DOHH2 (cell line): ENCODE measurements at regions not wholly inside any gene's neighbourhood (a gene's known extent, or its start where the extent isn't known, plus 50 kb on each side); places are given as distances from the start of the nearest gene placed in this dataset.

ENCODE experiments used
- H3F3A ChIP-seq: fragments of 200-600 bp; sonication (generic), shearing (Covaris generic); 2 replicates; pipeline ENCODE4 v1.6.0; 2016; ENCODE audit warnings: antibody characterized with exemption, mild to moderate bottlenecking; ENCODE audit not compliant: control insufficient read depth, insufficient read depth
- H3K27ac ChIP-seq: fragments of 200-600 bp; sonication (generic); 2 replicates; pipeline ENCODE4 v1.5.1; 2014; ENCODE audit warnings: low read depth, mild to moderate bottlenecking, low read length, moderate library complexity
- H3K27me3 ChIP-seq: fragments of 200-600 bp; sonication (generic); 2 replicates; pipeline ENCODE4 v1.6.1; 2014; ENCODE audit warnings: mild to moderate bottlenecking, low read length, mixed read lengths; ENCODE audit not compliant: control insufficient read depth
- H3K36me3 ChIP-seq: fragments of 200-600 bp; sonication (generic); 2 replicates; pipeline ENCODE4 v1.6.1; 2014; ENCODE audit warnings: mild to moderate bottlenecking, low read length, moderate library complexity, mixed read lengths; ENCODE audit not compliant: control insufficient read depth
- H3K4me1 ChIP-seq: fragments of 200-600 bp; sonication (generic); 2 replicates; pipeline ENCODE4 v1.6.1; 2014; ENCODE audit warnings: mild to moderate bottlenecking, low read length, mixed read lengths; ENCODE audit not compliant: control insufficient read depth
- H3K4me2 ChIP-seq: fragments of 200-600 bp; sonication (generic); 2 replicates; pipeline ENCODE4 v1.6.0; 2014; ENCODE audit warnings: mild to moderate bottlenecking, low read length, moderate library complexity
- H3K4me3 ChIP-seq: fragments of 200-600 bp; sonication (generic); 2 replicates; pipeline ENCODE4 v1.5.1; 2014; ENCODE audit warnings: mild to moderate bottlenecking, low read length, mixed read lengths
- H3K79me2 ChIP-seq: fragments of 200-600 bp; sonication (generic); 2 replicates; pipeline ENCODE4 v1.6.1; 2014; ENCODE audit warnings: mild to moderate bottlenecking, low read length, mixed read lengths; ENCODE audit not compliant: control insufficient read depth
- H3K9me2 ChIP-seq: fragments of 200-600 bp; sonication (generic); replicated peaks from 2 replicates; pipeline ENCODE4 v1.6.1; 2014; ENCODE audit warnings: mild to moderate bottlenecking, low read length, mixed read lengths; ENCODE audit not compliant: control insufficient read depth
- H3K9me3 ChIP-seq: fragments of 200-600 bp; sonication (generic); 2 replicates; pipeline ENCODE4 v1.6.1; 2014; ENCODE audit warnings: antibody characterized with exemption, low read length, mixed read lengths; ENCODE audit not compliant: control insufficient read depth, insufficient read depth
- H4K20me1 ChIP-seq: fragments of 200-600 bp; sonication (generic); 2 replicates; pipeline ENCODE4 v1.6.0; 2014; ENCODE audit warnings: low read depth, mild to moderate bottlenecking, antibody characterized with exemption, low read length, moderate library complexity; ENCODE audit not compliant: control insufficient read depth, insufficient read depth
- EZH2phosphoT487 ChIP-seq: fragments of 200-600 bp; sonication (generic); IDR thresholded peaks from 2 replicates; pipeline ENCODE4 v1.6.1; 2017; ENCODE audit warnings: borderline replicate concordance, mild to moderate bottlenecking, antibody characterized with exemption, low read length, moderate library complexity, mixed read lengths
- TF ChIP-seq, protein P1 (sequence below): fragments of 200-600 bp; sonication (generic); IDR thresholded peaks from one replicate; pipeline ENCODE4 v1.5.1; 2014; ENCODE audit warnings: antibody characterized with exemption, mild to moderate bottlenecking, low read depth, low read length; ENCODE audit not compliant: poor library complexity, severe bottlenecking

DNA sequence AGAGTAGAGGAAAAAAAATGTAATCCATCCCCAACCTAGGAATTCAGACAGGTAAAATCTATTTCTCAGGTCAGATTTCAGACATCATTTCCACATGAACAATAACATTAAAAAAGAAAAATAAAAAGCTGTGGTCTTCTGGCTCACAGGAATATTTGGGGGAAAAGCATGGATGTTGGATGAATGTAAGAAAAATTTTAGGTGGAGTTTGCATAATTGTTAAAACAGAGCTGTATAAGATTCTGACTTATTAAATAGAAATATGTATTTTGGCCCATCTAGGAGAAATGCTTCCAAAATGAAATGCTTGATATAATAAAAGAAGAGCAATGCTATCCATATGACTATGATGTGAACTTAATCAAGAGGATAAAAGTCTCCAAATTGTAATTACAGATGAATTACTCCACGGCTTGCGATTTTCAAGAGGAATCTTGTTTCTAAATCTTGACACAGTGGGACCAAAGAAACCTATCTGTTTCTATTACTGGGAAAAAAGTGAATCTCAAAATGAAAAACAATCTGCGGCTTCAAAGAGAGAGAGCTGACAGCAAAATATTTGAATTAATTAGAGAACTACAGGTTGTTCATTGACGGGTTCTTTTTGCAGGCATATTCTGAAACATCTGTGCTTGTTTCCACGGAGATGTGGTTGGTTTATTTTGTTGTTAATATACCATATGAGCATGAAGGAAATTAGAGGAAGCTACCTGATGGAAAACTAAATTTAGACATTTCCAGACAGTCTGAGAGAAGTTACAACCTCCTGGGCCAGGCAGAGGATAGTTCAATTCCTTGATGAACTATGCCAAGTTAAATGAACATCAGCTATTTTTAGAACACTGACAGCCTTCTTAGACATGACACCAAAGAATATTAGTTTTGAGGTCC, 468.7 kb downstream of the PID1 start:
- H3K4me3 ChIP-seq = no peak overlapping the region
- no peaks in the 10 kb centered on the region for H3K9me3 ChIP-seq
- H3K27me3 ChIP-seq = no peaks in the 10 kb centered on the region
- no peaks in the 10 kb centered on the region for H3K4me1 ChIP-seq
- no peak overlapping the region for H3K4me2 ChIP-seq
- no peaks in the 10 kb centered on the region for H3K36me3 ChIP-seq
- no peak for TF ChIP-seq EZH2phosphoT487
- TF ChIP-seq, protein P1, sequence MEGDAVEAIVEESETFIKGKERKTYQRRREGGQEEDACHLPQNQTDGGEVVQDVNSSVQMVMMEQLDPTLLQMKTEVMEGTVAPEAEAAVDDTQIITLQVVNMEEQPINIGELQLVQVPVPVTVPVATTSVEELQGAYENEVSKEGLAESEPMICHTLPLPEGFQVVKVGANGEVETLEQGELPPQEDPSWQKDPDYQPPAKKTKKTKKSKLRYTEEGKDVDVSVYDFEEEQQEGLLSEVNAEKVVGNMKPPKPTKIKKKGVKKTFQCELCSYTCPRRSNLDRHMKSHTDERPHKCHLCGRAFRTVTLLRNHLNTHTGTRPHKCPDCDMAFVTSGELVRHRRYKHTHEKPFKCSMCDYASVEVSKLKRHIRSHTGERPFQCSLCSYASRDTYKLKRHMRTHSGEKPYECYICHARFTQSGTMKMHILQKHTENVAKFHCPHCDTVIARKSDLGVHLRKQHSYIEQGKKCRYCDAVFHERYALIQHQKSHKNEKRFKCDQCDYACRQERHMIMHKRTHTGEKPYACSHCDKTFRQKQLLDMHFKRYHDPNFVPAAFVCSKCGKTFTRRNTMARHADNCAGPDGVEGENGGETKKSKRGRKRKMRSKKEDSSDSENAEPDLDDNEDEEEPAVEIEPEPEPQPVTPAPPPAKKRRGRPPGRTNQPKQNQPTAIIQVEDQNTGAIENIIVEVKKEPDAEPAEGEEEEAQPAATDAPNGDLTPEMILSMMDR = no peak
- no peaks in the 10 kb centered on the region; the same call in 1 of the 2 replicates for H3K9me2 ChIP-seq
- no peaks in the 10 kb centered on the region for H3F3A ChIP-seq
- no peak overlapping the region for H3K27ac ChIP-seq
- no peaks in the 10 kb centered on the region for H4K20me1 ChIP-seq
- H3K79me2 ChIP-seq = no peaks in the 10 kb centered on the region

DNA sequence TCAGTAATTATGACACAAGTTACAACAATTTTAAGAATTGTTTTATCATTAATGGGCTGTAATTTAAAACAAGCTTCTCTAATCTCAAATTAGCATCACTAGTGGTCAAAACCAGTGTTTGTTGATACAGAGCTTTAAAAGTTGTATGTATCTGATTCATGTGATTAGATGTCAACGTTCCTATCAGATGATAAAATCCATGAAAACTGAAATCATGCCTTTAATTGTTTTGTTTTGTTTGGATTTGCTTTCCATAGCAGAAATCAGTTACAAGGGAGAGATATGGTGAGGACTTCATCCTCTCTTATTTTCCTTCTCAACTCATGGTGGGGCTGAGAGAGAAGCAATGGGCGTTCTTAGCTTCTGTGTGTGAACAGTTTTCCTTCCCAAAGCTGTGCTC, 469.6 kb downstream of the PID1 start:
- Histone ChIP-seq H3K9me2 (no peaks in the 10 kb centered on the region; the same call in 1 of the 2 replicates), H3K79me2 (no peaks in the 10 kb centered on the region), H3K36me3 (no peaks in the 10 kb centered on the region), H3K27me3 (no peaks in the 10 kb centered on the region), H3K4me2 (no peak overlapping the region), H3K9me3 (no peaks in the 10 kb centered on the region), H4K20me1 (no peaks in the 10 kb centered on the region), H3K27ac (no peak overlapping the region), H3K4me3 (no peak overlapping the region), H3K4me1 (no peaks in the 10 kb centered on the region), H3F3A (no peaks in the 10 kb centered on the region)
- TF ChIP-seq EZH2phosphoT487 = no peak
- TF ChIP-seq, protein P1 = no peak

DNA sequence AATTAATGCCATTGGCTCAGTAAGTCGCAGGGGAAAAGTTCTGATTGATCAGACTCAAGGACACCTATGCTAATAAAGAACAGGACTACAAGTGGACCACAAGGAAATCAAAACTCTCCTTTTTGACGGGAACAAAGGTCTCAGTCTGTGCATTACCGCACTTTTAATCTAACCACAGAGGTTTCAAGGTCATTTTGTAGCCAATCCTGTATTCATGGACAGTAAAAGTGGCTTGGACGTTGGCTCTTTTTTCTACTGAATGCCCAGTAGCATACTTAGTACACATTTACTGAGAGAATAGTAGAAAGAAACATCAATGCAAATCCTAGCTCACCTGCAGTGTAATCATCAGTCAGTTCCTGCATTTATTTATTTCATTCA, 471.9 kb downstream of the PID1 start:
- Histone ChIP-seq H3K79me2 (no peaks in the 10 kb centered on the region), H3K4me3 (no peak overlapping the region), H3K36me3 (no peaks in the 10 kb centered on the region), H3F3A (no peaks in the 10 kb centered on the region), H4K20me1 (no peaks in the 10 kb centered on the region), H3K27ac (no peak overlapping the region), H3K4me1 (no peaks in the 10 kb centered on the region), H3K9me2 (no peaks in the 10 kb centered on the region; the same call in 1 of the 2 replicates), H3K4me2 (no peak overlapping the region), H3K27me3 (no peaks in the 10 kb centered on the region), H3K9me3 (no peaks in the 10 kb centered on the region)
- TF ChIP-seq EZH2phosphoT487 = no peak
- TF ChIP-seq, protein P1 = no peak
